SH-SY5Y (cell line): ENCODE measurements at regions not wholly inside any gene's neighbourhood (a gene's known extent, or its start where the extent isn't known, plus 50 kb on each side); places are given as distances from the start of the nearest gene placed in this dataset.

ENCODE experiments used
- GATA2 ChIP-seq: IDR thresholded peaks from 2 replicates; pipeline ENCODE4 v1.6.1; 2011; ENCODE audit warnings: mild to moderate bottlenecking, low read depth, low read length
- GATA3 ChIP-seq: IDR thresholded peaks from 2 replicates; pipeline ENCODE4 v1.6.1; 2011; ENCODE audit warnings: low read depth, mild to moderate bottlenecking, low read length, moderate library complexity

- TF ChIP-seq GATA3: no peak
- no peak for TF ChIP-seq GATA2
These were observed 213.9 kb downstream of the TMEM167A start for GRCh38 chr5:82863266-82863665.
